Vagina (tissue), 2 donors: ENCODE measurements at regions not wholly inside any gene's neighbourhood (a gene's known extent, or its start where the extent isn't known, plus 50 kb on each side); places are given as distances from the start of the nearest gene placed in this dataset.

Experiments
- POLR2A ChIP-seq, 2 donors: fragments of 450-650 bp; IDR thresholded peaks; one replicate each; pipeline ENCODE4 v1.6.1; 2017; ENCODE audit warnings: antibody characterized with exemption in 2 of 2, mild to moderate bottlenecking in 2 of 2, moderate library complexity in 2 of 2
- POLR2AphosphoS5 ChIP-seq, 2 donors: sonication (generic); formaldehyde crosslinking; IDR thresholded peaks; one replicate each; pipeline ENCODE4 v1.9.0; 2017; ENCODE audit warnings: antibody characterized with exemption in 2 of 2, mild to moderate bottlenecking in 2 of 2, low read depth in 1 of 2; ENCODE audit not compliant: insufficient read depth in 1 of 2
- TF ChIP-seq, protein P1 (sequence below), 3 experiments: fragments of 450-650 bp in 2 of 3; fragments of 200-600 bp in 1 of 3; sonication (generic) in 1 of 3; IDR thresholded peaks; one replicate each; pipeline ENCODE4 v1.5.1; 2017 to 2019; ENCODE audit warnings: antibody characterized with exemption in 3 of 3, mild to moderate bottlenecking in 2 of 3, moderate library complexity in 2 of 3

DNA sequence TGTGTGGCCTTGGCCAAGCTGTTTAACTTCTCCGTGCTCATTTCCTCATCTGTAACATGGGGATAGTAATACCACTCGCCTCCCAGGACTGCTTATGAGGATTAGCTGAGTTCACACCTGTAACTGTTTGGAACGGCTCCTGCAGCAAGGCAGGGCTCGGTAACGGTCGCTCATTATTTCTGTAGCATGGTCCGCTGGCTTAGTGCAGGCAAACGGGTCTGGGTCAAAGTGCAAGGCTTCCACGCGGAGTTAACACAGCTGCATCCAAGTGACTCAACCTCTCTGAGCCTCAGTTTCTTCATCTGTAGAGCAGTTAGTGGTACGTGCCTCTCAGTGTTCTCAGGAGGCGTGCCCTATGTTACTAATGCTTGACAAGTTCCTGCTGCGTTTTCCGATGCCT, 94.3 kb upstream of the YWHAQ start:
- TF ChIP-seq, protein P1, sequence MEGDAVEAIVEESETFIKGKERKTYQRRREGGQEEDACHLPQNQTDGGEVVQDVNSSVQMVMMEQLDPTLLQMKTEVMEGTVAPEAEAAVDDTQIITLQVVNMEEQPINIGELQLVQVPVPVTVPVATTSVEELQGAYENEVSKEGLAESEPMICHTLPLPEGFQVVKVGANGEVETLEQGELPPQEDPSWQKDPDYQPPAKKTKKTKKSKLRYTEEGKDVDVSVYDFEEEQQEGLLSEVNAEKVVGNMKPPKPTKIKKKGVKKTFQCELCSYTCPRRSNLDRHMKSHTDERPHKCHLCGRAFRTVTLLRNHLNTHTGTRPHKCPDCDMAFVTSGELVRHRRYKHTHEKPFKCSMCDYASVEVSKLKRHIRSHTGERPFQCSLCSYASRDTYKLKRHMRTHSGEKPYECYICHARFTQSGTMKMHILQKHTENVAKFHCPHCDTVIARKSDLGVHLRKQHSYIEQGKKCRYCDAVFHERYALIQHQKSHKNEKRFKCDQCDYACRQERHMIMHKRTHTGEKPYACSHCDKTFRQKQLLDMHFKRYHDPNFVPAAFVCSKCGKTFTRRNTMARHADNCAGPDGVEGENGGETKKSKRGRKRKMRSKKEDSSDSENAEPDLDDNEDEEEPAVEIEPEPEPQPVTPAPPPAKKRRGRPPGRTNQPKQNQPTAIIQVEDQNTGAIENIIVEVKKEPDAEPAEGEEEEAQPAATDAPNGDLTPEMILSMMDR (IDR thresholded peaks at IDR 0.05): no peak
- TF ChIP-seq POLR2A (IDR thresholded peaks at IDR 0.05) (no peak), POLR2AphosphoS5 (IDR thresholded peaks at IDR 0.05; ENCODE audit: insufficient read depth in 1 of 2, low read depth in 1 of 2) (no peak)
